Mesendoderm (in vitro differentiated cells): ENCODE measurements at regions not wholly inside any gene's neighbourhood (a gene's known extent, or its start where the extent isn't known, plus 50 kb on each side); places are given as distances from the start of the nearest gene placed in this dataset.

Experiments used
- DNase-seq: peaks from one replicate; pipeline ENCODE4 v3.0.0; 2013
- H2AK5ac ChIP-seq: 2 replicates; pipeline ENCODE4 v1.6.1; 2013; ENCODE audit warnings: low read length, inconsistent platforms
- H2BK120ac ChIP-seq: 2 replicates; pipeline ENCODE4 v1.6.1; 2013; ENCODE audit warnings: low read depth, mild to moderate bottlenecking, low read length, moderate library complexity, mixed read lengths
- H2BK15ac ChIP-seq: replicated peaks from 2 replicates; pipeline ENCODE4 v1.6.1; 2013; ENCODE audit warnings: low read depth, mild to moderate bottlenecking, moderate library complexity
- H2BK5ac ChIP-seq: 2 replicates; pipeline ENCODE4 v1.6.1; 2013; ENCODE audit warnings: low read length, inconsistent platforms
- H3K18ac ChIP-seq: 2 replicates; pipeline ENCODE4 v1.6.1; 2013; ENCODE audit warnings: mild to moderate bottlenecking, low read length, mixed read lengths
- H3K23ac ChIP-seq: one replicate; pipeline ENCODE4 v1.6.1; 2013; ENCODE audit warnings: low read length
- H3K27ac ChIP-seq: 2 replicates; pipeline ENCODE4 v1.5.1; 2013; ENCODE audit warnings: low read depth, mild to moderate bottlenecking, inconsistent platforms, low read length, moderate library complexity
- H3K27me3 ChIP-seq: 2 replicates; pipeline ENCODE4 v1.6.1; 2013; ENCODE audit warnings: low read length, control low read depth, mild to moderate bottlenecking, inconsistent platforms; ENCODE audit not compliant: insufficient read depth, poor library complexity
- H3K36me3 ChIP-seq: 2 replicates; pipeline ENCODE4 v1.6.1; 2013; ENCODE audit warnings: low read length, inconsistent platforms; ENCODE audit not compliant: control insufficient read depth, insufficient read depth
- H3K4ac ChIP-seq: one replicate; pipeline ENCODE4 v1.6.1; 2013; ENCODE audit warnings: low read depth, mild to moderate bottlenecking, low read length, moderate library complexity
- H3K4me1 ChIP-seq: 2 replicates; pipeline ENCODE4 v1.6.1; 2013; ENCODE audit warnings: low read depth, low read length, inconsistent platforms; ENCODE audit not compliant: control insufficient read depth
- H3K4me2 ChIP-seq: 2 replicates; pipeline ENCODE4 v1.6.1; 2013; ENCODE audit warnings: low read length
- H3K4me3 ChIP-seq: 2 replicates; pipeline ENCODE4 v1.5.1; 2013; ENCODE audit warnings: mild to moderate bottlenecking, low read length
- H3K56ac ChIP-seq: one replicate; pipeline ENCODE4 v1.6.1; 2013; ENCODE audit warnings: low read length
- H3K79me1 ChIP-seq: 2 replicates; pipeline ENCODE4 v1.6.1; 2013; ENCODE audit warnings: low read length, inconsistent platforms
- H3K79me2 ChIP-seq: 2 replicates; pipeline ENCODE4 v1.6.1; 2013; ENCODE audit warnings: mild to moderate bottlenecking, low read length; ENCODE audit not compliant: control insufficient read depth, insufficient read depth
- H3K9ac ChIP-seq: 2 replicates; pipeline ENCODE4 v1.6.1; 2013; ENCODE audit warnings: low read length, inconsistent platforms
- H4K5ac ChIP-seq: one replicate; pipeline ENCODE4 v1.6.1; 2013; ENCODE audit warnings: low read length
- H4K8ac ChIP-seq: one replicate; pipeline ENCODE4 v1.6.1; 2013; ENCODE audit warnings: low read depth, mild to moderate bottlenecking, control low read depth, low read length, moderate library complexity
- WGBS: extraction: QIAGEN DNeasy Blood & Tissue Kit; methylation state at CpG from one replicate; pipeline ENCODE4 v1.1.7; 2013; ENCODE audit warnings: low lambda C conversion rate, missing lambda C conversion rate; ENCODE audit not compliant: insufficient coverage; ENCODE audit errors: extremely low coverage; 5-methylcytosine and 5-hydroxymethylcytosine counted together

- no peak overlapping the region for H3K9ac ChIP-seq
- no CpG with 5 or more reads among the region's 4 CpGs for WGBS
These were observed 527.4 kb downstream of the SH3BGRL start for GRCh38 chrX:81729269-81729777.

GRCh38 chrX:81779701-81780100 lies 577.8 kb downstream of the SH3BGRL start:
- Histone ChIP-seq H3K4me1 (no peaks in the 10 kb centered on the region), H3K27ac (no peak overlapping the region)

More at GRCh38 chrX:81729269-81729777, 527.4 kb downstream of the SH3BGRL start:
- H3K4me3 ChIP-seq, result no peak overlapping the region
- no peak overlapping the region for H3K4ac ChIP-seq
- H3K27ac ChIP-seq, result no peak overlapping the region
- DNase-seq, result peak; percentile 8
- no peak overlapping the region for H2BK15ac ChIP-seq
- H3K56ac ChIP-seq, result no peak overlapping the region
- H3K4me1 ChIP-seq, result no peaks in the 10 kb centered on the region
- no peaks in the 10 kb centered on the region for H3K79me2 ChIP-seq
- no peak overlapping the region for H3K4me2 ChIP-seq
- H2BK5ac ChIP-seq, result no peak overlapping the region
- no peak overlapping the region for H2BK120ac ChIP-seq
- H3K79me1 ChIP-seq, result no peaks in the 10 kb centered on the region
- no peaks in the 10 kb centered on the region for H3K27me3 ChIP-seq
- H3K18ac ChIP-seq, result no peak overlapping the region
- no peak overlapping the region for H4K8ac ChIP-seq
- no peak overlapping the region for H2AK5ac ChIP-seq
- no peaks in the 10 kb centered on the region for H3K36me3 ChIP-seq
- no peak overlapping the region for H3K23ac ChIP-seq
- no peak overlapping the region for H4K5ac ChIP-seq

DNA sequence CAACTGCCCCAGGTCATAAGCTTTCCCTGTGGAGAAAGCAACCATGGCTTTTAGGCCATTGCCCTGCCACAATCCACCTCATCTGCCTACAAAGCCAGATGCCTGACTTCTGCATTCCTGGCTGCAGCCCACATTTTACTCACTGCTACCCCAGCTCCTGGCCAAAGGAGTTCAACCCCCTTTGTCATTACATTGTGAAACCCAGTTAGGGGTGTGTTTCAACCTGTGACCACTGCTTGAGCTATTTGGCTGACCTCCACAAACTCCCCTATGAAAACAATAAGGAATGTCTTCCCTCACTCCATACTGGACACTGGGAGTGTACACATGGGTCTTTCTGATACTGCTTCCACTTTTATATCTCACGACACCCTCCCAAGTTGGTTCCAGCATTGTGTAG lies 589.2 kb downstream of the SH3BGRL start:
- H2BK120ac ChIP-seq, result no peak overlapping the region
- H4K5ac ChIP-seq, result no peak overlapping the region
- H3K23ac ChIP-seq, result no peak overlapping the region
- H3K27me3 ChIP-seq, result no peaks in the 10 kb centered on the region
- no peak for DNase-seq
- H3K9ac ChIP-seq, result no peak overlapping the region
- H3K56ac ChIP-seq, result no peak overlapping the region
- H3K36me3 ChIP-seq, result no peaks in the 10 kb centered on the region
- H3K4me1 ChIP-seq, result no peaks in the 10 kb centered on the region
- H3K4ac ChIP-seq, result no peak overlapping the region
- no peaks in the 10 kb centered on the region for H3K79me1 ChIP-seq
- H3K4me2 ChIP-seq, result no peak overlapping the region
- no peak overlapping the region for H2BK15ac ChIP-seq
- H3K18ac ChIP-seq, result no peak overlapping the region
- WGBS, result no CpG with 5 or more reads among the region's 1 CpG
- no peak overlapping the region for H3K4me3 ChIP-seq
- H2BK5ac ChIP-seq, result no peak overlapping the region
- no peaks in the 10 kb centered on the region for H3K79me2 ChIP-seq
- no peak overlapping the region for H3K27ac ChIP-seq
- no peak overlapping the region for H4K8ac ChIP-seq
- H2AK5ac ChIP-seq, result no peak overlapping the region

More at GRCh38 chrX:81779701-81780100, 577.8 kb downstream of the SH3BGRL start:
- no peak overlapping the region for H2BK5ac ChIP-seq
- WGBS, result no CpG with 5 or more reads among the region's 2 CpGs
- H4K8ac ChIP-seq, result no peak overlapping the region
- H2BK15ac ChIP-seq, result no peak overlapping the region
- H3K4me2 ChIP-seq, result no peak overlapping the region
- H3K9ac ChIP-seq, result no peak overlapping the region
- H3K4ac ChIP-seq, result no peak overlapping the region
- no peak overlapping the region for H2BK120ac ChIP-seq
- H3K79me1 ChIP-seq, result no peaks in the 10 kb centered on the region
- H3K18ac ChIP-seq, result no peak overlapping the region
- H3K56ac ChIP-seq, result no peak overlapping the region
- no peaks in the 10 kb centered on the region for H3K36me3 ChIP-seq
- H3K27me3 ChIP-seq, result no peaks in the 10 kb centered on the region
- H2AK5ac ChIP-seq, result no peak overlapping the region
- no peak overlapping the region for H4K5ac ChIP-seq
- no peak for DNase-seq
- no peak overlapping the region for H3K4me3 ChIP-seq
- no peaks in the 10 kb centered on the region for H3K79me2 ChIP-seq
- H3K23ac ChIP-seq, result no peak overlapping the region
